HL-60 (cell line): ENCODE measurements at regions not wholly inside any gene's neighbourhood (a gene's known extent, or its start where the extent isn't known, plus 50 kb on each side); places are given as distances from the start of the nearest gene placed in this dataset.

Source experiments
- CTCF ChIP-seq: IDR thresholded peaks from one replicate; pipeline ENCODE4 v1.5.1; 2011; ENCODE audit warnings: low read length, control low read depth, inconsistent platforms; ENCODE audit not compliant: insufficient read depth
- POLR2AphosphoS5 ChIP-seq: IDR thresholded peaks from 2 replicates; pipeline ENCODE4 v1.6.1; 2012; ENCODE audit warnings: low read depth

- TF ChIP-seq CTCF (no peak), POLR2AphosphoS5 (no peak)
Measured at GRCh38 chr3:161913786-161914389, 417.3 kb downstream of the OTOL1 start.
